PC-9 (cell line): ENCODE measurements at regions not wholly inside any gene's neighbourhood (a gene's known extent, or its start where the extent isn't known, plus 50 kb on each side); places are given as distances from the start of the nearest gene placed in this dataset.

Source experiments
- CTCF ChIP-seq: fragments of 200-600 bp; sonication (generic); conservative IDR thresholded peaks from 2 replicates; pipeline ENCODE4 v1.6.1; 2017; ENCODE audit warnings: mixed run types, antibody characterized with exemption, mild to moderate bottlenecking, moderate library complexity
- EZH2 ChIP-seq: fragments of 200-600 bp; sonication (generic); IDR thresholded peaks from 2 replicates; pipeline ENCODE4 v1.8.0; 2017; ENCODE audit warnings: antibody characterized with exemption, low read depth

- TF ChIP-seq CTCF (no peak), EZH2 (no peak)
These were observed 193.9 kb upstream of the SNX7 start for GRCh38 chr1:98467586-98467985.
